ENCODE measurements at regions not wholly inside any gene's neighbourhood (a gene's known extent, or its start where the extent isn't known, plus 50 kb on each side); places are given as distances from the start of the nearest gene placed in this dataset.

DNA sequence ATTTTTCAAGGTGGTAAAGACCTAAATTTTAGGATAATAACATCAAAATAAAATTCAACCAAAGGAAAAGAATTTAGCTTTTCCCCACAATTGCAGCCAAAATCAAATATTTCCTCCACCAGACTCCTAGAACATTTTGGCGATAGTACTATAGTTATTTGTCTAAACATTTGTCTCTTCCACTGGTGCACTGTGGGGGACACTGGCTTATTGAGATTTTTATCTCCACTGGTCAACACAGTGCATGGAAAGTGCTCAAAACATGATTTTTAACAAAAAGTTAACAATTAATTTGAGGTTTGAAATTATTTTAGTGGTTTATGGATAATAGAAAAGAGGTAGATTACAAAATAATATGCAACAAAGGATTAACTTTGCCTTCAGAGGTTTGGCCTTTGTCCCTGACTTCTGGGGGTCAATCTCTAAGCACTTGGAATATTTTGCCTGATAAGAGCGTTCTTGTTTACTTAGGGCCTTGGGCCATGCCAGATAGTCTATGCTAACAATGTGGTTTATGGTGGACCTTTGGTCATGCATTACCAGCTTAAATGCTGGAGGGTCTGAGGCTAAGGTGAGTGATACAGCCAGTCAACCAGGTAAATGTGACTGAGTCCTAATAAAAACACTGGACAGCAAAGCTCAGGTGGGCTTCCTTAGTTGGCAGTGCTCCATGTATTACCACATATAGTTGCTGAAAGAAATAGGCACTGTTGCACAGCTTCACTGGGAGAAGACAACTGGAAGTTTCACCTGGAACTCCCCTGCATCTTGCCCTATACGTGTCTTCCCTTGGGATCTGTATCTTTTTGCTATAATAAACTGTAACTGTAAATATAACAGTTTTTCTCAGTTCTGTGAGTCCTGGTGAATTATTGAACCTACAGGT, 67.2 kb upstream of the SATB2 start:
- TF ChIP-seq, protein P1, sequence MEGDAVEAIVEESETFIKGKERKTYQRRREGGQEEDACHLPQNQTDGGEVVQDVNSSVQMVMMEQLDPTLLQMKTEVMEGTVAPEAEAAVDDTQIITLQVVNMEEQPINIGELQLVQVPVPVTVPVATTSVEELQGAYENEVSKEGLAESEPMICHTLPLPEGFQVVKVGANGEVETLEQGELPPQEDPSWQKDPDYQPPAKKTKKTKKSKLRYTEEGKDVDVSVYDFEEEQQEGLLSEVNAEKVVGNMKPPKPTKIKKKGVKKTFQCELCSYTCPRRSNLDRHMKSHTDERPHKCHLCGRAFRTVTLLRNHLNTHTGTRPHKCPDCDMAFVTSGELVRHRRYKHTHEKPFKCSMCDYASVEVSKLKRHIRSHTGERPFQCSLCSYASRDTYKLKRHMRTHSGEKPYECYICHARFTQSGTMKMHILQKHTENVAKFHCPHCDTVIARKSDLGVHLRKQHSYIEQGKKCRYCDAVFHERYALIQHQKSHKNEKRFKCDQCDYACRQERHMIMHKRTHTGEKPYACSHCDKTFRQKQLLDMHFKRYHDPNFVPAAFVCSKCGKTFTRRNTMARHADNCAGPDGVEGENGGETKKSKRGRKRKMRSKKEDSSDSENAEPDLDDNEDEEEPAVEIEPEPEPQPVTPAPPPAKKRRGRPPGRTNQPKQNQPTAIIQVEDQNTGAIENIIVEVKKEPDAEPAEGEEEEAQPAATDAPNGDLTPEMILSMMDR (IDR thresholded peaks at IDR 0.05; ENCODE audit: borderline replicate concordance, insufficient read depth, low read depth, low read length) = no peak
- H3K4me3 ChIP-seq (ENCODE audit: low read depth, low read length) = no peak overlapping the region

DNA sequence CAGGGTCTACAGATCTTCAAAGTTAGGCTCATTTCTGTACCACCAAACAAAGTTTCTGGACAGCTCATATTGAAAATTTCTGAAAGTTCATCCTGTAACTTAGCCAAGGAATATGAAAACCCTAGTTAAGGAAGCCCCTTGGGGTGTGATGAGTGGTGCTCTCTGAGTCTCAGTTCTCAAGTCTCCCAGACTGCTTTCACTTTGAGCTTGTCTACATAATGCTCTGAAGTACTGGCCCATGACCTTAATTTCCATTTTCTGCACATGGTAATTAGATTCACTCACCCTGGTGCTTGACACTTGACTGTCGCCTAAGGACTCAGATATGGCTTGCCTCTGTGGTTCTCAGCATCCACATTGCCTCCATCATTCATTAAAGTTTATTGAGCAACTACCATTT, 51.7 kb upstream of the SATB2 start:
- TF ChIP-seq, protein P1 (IDR thresholded peaks at IDR 0.05; ENCODE audit: borderline replicate concordance, insufficient read depth, low read depth, low read length) = no peak
- H3K4me3 ChIP-seq (ENCODE audit: low read depth, low read length) = no peak overlapping the region
